ENCODE measurements at regions not wholly inside any gene's neighbourhood (a gene's known extent, or its start where the extent isn't known, plus 50 kb on each side); places are given as distances from the start of the nearest gene placed in this dataset.

GRCh38 chr15:29424118-29424517, 154.5 kb upstream of the NSMCE3 start:
- TF ChIP-seq EZH2 (IDR thresholded peaks at IDR 0.05; ENCODE audit: low read length): no peak
- no peak for TF ChIP-seq CTCF (optimal IDR thresholded peaks at IDR 0.05 in 1 of 3, IDR thresholded peaks at IDR 0.05 in 1 of 3, conservative IDR thresholded peaks at IDR 0.05 in 1 of 3; ENCODE audit: extremely low read depth in 1 of 3, insufficient read depth in 2 of 3, low read length in 3 of 3)
